ENCODE measurements at regions not wholly inside any gene's neighbourhood (a gene's known extent, or its start where the extent isn't known, plus 50 kb on each side); places are given as distances from the start of the nearest gene placed in this dataset.

GRCh38 chr7:119782286-119782685 lies 490.7 kb upstream of the KCND2 start:
- no peak overlapping the region for H3K27ac ChIP-seq
- no peaks in the 10 kb centered on the region for H3K4me1 ChIP-seq (ENCODE audit: low read depth)
- TF ChIP-seq, protein P1, sequence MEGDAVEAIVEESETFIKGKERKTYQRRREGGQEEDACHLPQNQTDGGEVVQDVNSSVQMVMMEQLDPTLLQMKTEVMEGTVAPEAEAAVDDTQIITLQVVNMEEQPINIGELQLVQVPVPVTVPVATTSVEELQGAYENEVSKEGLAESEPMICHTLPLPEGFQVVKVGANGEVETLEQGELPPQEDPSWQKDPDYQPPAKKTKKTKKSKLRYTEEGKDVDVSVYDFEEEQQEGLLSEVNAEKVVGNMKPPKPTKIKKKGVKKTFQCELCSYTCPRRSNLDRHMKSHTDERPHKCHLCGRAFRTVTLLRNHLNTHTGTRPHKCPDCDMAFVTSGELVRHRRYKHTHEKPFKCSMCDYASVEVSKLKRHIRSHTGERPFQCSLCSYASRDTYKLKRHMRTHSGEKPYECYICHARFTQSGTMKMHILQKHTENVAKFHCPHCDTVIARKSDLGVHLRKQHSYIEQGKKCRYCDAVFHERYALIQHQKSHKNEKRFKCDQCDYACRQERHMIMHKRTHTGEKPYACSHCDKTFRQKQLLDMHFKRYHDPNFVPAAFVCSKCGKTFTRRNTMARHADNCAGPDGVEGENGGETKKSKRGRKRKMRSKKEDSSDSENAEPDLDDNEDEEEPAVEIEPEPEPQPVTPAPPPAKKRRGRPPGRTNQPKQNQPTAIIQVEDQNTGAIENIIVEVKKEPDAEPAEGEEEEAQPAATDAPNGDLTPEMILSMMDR (IDR thresholded peaks at IDR 0.05; ENCODE audit: low read depth, low read length), result no peak
- DNase-seq (ENCODE audit: low read depth in 1 of 2, low spot score in 1 of 2), result no peak
- H3K27me3 ChIP-seq, result no peaks in the 10 kb centered on the region
- H3K36me3 ChIP-seq, result no peaks in the 10 kb centered on the region
- H3K4me3 ChIP-seq, result no peak overlapping the region
- no peaks in the 10 kb centered on the region for H3K9me3 ChIP-seq (ENCODE audit: low read depth)

DNA sequence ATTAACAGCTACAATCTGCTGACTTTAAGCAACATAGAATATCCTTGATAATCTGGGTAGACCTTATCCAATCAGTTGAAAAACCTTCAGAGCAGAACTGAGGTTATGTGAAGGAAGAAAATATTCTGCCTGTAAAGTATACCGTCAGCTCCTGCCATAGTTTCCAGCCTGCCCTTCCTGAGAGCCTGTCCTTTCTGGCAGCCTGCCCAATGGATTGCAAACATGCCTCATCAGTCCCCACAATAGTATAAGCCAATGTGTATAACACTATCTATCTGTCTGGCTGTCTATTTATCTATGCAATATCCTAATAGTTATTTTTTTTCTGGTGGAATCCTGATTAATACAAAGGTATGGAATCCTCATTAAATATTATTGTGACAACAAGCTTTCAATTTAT lies 489.2 kb upstream of the KCND2 start:
- H3K27ac ChIP-seq, result no peak overlapping the region
- no peak overlapping the region for H3K4me3 ChIP-seq
- H3K9me3 ChIP-seq (ENCODE audit: low read depth), result no peaks in the 10 kb centered on the region
- no peaks in the 10 kb centered on the region for H3K36me3 ChIP-seq
- peak; percentile 67 to 68 for DNase-seq (ENCODE audit: low read depth in 1 of 2, low spot score in 1 of 2)
- H3K27me3 ChIP-seq, result no peaks in the 10 kb centered on the region
- TF ChIP-seq, protein P1 (IDR thresholded peaks at IDR 0.05; ENCODE audit: low read depth, low read length), result no peak
- no peaks in the 10 kb centered on the region for H3K4me1 ChIP-seq (ENCODE audit: low read depth)

GRCh38 chr7:119802147-119802546 lies 470.8 kb upstream of the KCND2 start:
- Histone ChIP-seq H3K27ac (no peak overlapping the region), H3K27me3 (no peaks in the 10 kb centered on the region), H3K9me3 (ENCODE audit: low read depth) (no peaks in the 10 kb centered on the region), H3K4me1 (ENCODE audit: low read depth) (no peaks in the 10 kb centered on the region), H3K4me3 (no peak overlapping the region), H3K36me3 (no peaks in the 10 kb centered on the region)
- TF ChIP-seq, protein P1 (IDR thresholded peaks at IDR 0.05; ENCODE audit: low read depth, low read length), result no peak
- DNase-seq (ENCODE audit: low read depth in 1 of 2, low spot score in 1 of 2), result peak in 1 of 2 donors; percentile 3

DNA sequence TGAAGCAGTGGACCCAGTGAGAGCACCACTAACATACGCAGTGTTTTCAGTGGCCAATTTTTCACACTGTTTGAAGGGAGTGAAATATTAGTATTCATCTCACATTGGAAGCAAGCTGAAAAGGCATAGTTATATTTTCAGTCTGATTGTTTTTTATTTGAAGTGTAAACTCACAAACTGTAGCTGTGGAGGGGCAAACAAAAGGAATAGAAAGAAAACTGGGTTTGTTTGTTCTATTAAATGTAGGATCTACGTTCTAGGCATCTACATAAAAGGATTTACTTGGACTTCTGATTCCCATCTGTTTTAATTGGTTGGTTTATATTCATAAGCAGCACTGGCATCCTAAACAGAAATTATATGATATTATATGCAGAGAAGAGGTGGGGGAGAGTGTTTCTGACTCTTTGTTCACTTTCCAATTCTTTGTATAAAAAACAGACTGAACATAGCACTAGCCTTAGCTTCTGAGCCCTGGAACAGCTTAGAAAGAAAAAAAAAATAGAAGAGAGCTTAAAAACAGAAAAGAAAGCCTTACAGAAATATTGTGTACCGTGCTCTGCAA lies 447.8 kb upstream of the KCND2 start:
- DNase-seq (ENCODE audit: low read depth in 1 of 2, low spot score in 1 of 2), result no peak
- Histone ChIP-seq H3K27me3 (no peaks in the 10 kb centered on the region), H3K27ac (no peak overlapping the region), H3K4me3 (no peak overlapping the region), H3K9me3 (ENCODE audit: low read depth) (no peaks in the 10 kb centered on the region), H3K36me3 (no peaks in the 10 kb centered on the region), H3K4me1 (ENCODE audit: low read depth) (no peaks in the 10 kb centered on the region)
- TF ChIP-seq, protein P1 (IDR thresholded peaks at IDR 0.05; ENCODE audit: low read depth, low read length), result no peak

DNA sequence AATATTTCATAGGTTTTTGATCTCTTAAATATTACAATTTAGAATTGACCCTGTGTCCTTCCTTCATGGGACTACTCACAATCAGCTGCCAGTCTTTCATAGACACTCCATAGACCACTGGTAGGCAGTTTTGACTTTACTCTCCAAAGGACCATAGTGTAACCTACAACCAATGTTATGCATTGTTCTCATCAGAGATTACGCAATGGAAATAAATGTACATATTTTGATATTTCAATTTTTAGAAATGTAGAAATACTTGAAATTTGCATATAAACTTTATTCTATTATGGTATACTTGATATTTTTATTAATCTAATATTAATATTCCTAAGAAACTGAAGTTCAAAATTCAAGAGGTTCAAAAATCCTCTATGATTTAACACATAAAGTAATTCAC lies 446.4 kb upstream of the KCND2 start:
- Histone ChIP-seq H3K27ac (no peak overlapping the region), H3K27me3 (no peaks in the 10 kb centered on the region), H3K4me3 (no peak overlapping the region), H3K9me3 (ENCODE audit: low read depth) (no peaks in the 10 kb centered on the region), H3K36me3 (no peaks in the 10 kb centered on the region), H3K4me1 (ENCODE audit: low read depth) (no peaks in the 10 kb centered on the region)
- DNase-seq (ENCODE audit: low read depth in 1 of 2, low spot score in 1 of 2), result no peak
- TF ChIP-seq, protein P1 (IDR thresholded peaks at IDR 0.05; ENCODE audit: low read depth, low read length), result no peak

DNA sequence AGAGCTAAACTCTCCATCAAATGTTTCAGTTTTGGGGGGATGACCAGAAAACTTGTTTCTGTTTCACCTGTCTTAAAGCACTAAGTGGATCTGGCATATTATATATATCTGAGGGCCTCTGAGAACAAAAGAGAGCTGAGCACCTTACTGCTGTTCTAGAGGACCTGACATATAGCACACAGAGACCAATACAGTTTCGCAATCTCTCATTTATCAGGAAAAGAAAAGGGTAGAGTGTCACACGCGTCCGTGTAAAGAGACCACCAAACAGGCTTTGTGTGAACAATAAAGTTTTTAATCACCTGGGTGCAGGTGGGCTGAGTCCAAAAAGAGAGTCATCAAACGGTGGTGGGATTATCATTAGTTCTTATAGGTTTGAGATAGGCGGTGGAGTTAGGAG lies 434.5 kb upstream of the KCND2 start:
- no peak overlapping the region for H3K27ac ChIP-seq
- DNase-seq (ENCODE audit: low read depth in 1 of 2, low spot score in 1 of 2), result no peak
- no peaks in the 10 kb centered on the region for H3K4me1 ChIP-seq (ENCODE audit: low read depth)
- no peaks in the 10 kb centered on the region for H3K36me3 ChIP-seq
- H3K4me3 ChIP-seq, result no peak overlapping the region
- no peaks in the 10 kb centered on the region for H3K9me3 ChIP-seq (ENCODE audit: low read depth)
- H3K27me3 ChIP-seq, result no peaks in the 10 kb centered on the region
- TF ChIP-seq, protein P1 (IDR thresholded peaks at IDR 0.05; ENCODE audit: low read depth, low read length), result no peak

All from cardiac muscle cell (in vitro differentiated cells and primary cell).